T-helper 1 cell (primary cell): ENCODE measurements at regions not wholly inside any gene's neighbourhood (a gene's known extent, or its start where the extent isn't known, plus 50 kb on each side); places are given as distances from the start of the nearest gene placed in this dataset.
A peak's percentile ranks its signal among the peaks of the same experiment; 100 is the strongest.
"Not testable (repeated sequence)": the region's sequence is repeated elsewhere in the genome, so short reads cannot be mapped to it uniquely, and the experiment has no call there.

Experiments used
- DNase-seq, 5 donors: peaks; one replicate each; pipeline ENCODE4 v3.0.0-alpha.2; 2012 to 2020

- DNase-seq = no peak
Observed at GRCh38 chr2:167670588-167670987, 576.8 kb downstream of the STK39 start.

GRCh38 chr2:167653131-167653530, 594.3 kb downstream of the STK39 start:
- no peak for DNase-seq

- no peak for DNase-seq
Observed at GRCh38 chr2:167652401-167652800, 595.0 kb downstream of the STK39 start.

GRCh38 chr2:167651406-167652151, 595.8 kb downstream of the STK39 start:
- DNase-seq = no peak

- DNase-seq = no peak
Observed at GRCh38 chr2:167646557-167646956, 600.8 kb downstream of the STK39 start.

- DNase-seq = no peak
Observed at GRCh38 chr2:167640096-167640495, 607.3 kb downstream of the STK39 start.

GRCh38 chr2:167637741-167638140, 609.7 kb downstream of the STK39 start:
- DNase-seq = no peak

- DNase-seq = not testable (repeated sequence)
Observed at GRCh38 chr2:167632271-167632670, 615.1 kb downstream of the STK39 start.

GRCh38 chr2:167626961-167627360, 620.4 kb downstream of the STK39 start:
- no peak for DNase-seq

GRCh38 chr2:167626301-167626700, 621.1 kb downstream of the STK39 start:
- DNase-seq = no peak

GRCh38 chr2:167616997-167617396, 630.4 kb downstream of the STK39 start:
- DNase-seq = no peak

- DNase-seq = no peak
Observed at GRCh38 chr2:167613471-167613870, 633.9 kb downstream of the STK39 start.

- DNase-seq = no peak
Observed at GRCh38 chr2:167608487-167608886, 638.9 kb downstream of the STK39 start.

- DNase-seq = no peak
Observed at GRCh38 chr2:167607731-167608130, 639.7 kb downstream of the STK39 start.

- DNase-seq = no peak
Observed at GRCh38 chr2:167607211-167607610, 640.2 kb downstream of the STK39 start.

GRCh38 chr2:167602122-167602521, 645.3 kb downstream of the STK39 start:
- DNase-seq = no peak

- DNase-seq = no peak
Observed at GRCh38 chr2:167599219-167599618, 648.2 kb downstream of the STK39 start.

GRCh38 chr2:167595839-167596471, 651.4 kb downstream of the STK39 start:
- peak in 1 of 5 donors; percentile 11 for DNase-seq

GRCh38 chr2:167595021-167595420, 652.4 kb downstream of the STK39 start:
- no peak for DNase-seq

- no peak for DNase-seq
Observed at GRCh38 chr2:167592441-167592840, 655.0 kb downstream of the STK39 start.

GRCh38 chr2:167582619-167583018, 664.8 kb downstream of the STK39 start:
- no peak for DNase-seq

- DNase-seq = no peak
Observed at GRCh38 chr2:167581961-167582574, 665.3 kb downstream of the STK39 start.

GRCh38 chr2:167579826-167580225, 667.6 kb downstream of the STK39 start:
- DNase-seq = no peak

GRCh38 chr2:167575276-167575675, 672.1 kb downstream of the STK39 start:
- no peak for DNase-seq
